ENCODE measurements at regions not wholly inside any gene's neighbourhood (a gene's known extent, or its start where the extent isn't known, plus 50 kb on each side); places are given as distances from the start of the nearest gene placed in this dataset.

DNA sequence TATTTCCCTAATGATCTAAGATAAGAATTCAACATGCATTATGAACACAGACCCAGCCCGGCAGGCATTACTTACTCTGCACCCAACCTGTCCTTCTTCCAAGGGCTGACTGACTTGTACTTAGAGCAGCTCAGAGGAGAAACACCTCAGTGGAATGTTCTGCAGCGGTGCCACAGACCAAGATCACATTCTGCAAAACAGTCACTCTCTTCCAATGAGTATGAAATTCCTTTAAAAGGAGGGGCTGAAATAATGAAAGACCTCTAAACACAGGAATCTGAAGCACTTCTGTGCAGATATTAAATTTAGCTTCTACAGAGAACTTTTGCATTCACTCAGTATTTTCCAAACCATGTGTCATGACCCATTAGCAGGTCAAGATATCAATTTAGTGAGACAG, 172.9 kb downstream of the ZDHHC21 start:
- H2BK12ac ChIP-seq (ENCODE audit: low read depth, low read length), result no peak overlapping the region
- H3K4me3 ChIP-seq (ENCODE audit: extremely low read depth in 1 of 4, insufficient read depth in 2 of 4, low read depth in 3 of 4, low read length in 4 of 4), result no peak overlapping the region
- H3K4ac ChIP-seq (replicated peaks; ENCODE audit: insufficient read length, low read depth, low read length), result no peak overlapping the region
- H4K91ac ChIP-seq (replicated peaks; ENCODE audit: insufficient read length, low read length), result no peak overlapping the region
- H3K36me3 ChIP-seq (ENCODE audit: control insufficient read depth in 2 of 4, insufficient read depth in 4 of 4, low read length in 3 of 4), result no peaks in the 10 kb centered on the region
- H2BK120ac ChIP-seq (replicated peaks; ENCODE audit: low read depth, low read length), result no peak overlapping the region
- no peak overlapping the region for H2BK5ac ChIP-seq (ENCODE audit: low read depth, low read length)
- no peak overlapping the region for H3K23ac ChIP-seq (ENCODE audit: insufficient read length)
- no peaks in the 10 kb centered on the region for H4K20me1 ChIP-seq (replicated peaks in 1 of 2; ENCODE audit: control insufficient read depth in 1 of 2, insufficient read depth in 2 of 2, low read length in 2 of 2)
- H3K23me2 ChIP-seq (ENCODE audit: low read depth, low read length), result no peaks in the 10 kb centered on the region
- no peak overlapping the region for H3K56ac ChIP-seq (replicated peaks; ENCODE audit: insufficient read length, low read depth, low read length)
- no peak overlapping the region for H2BK15ac ChIP-seq (ENCODE audit: low read length)
- H3K9me3 ChIP-seq (ENCODE audit: insufficient read depth in 2 of 2, low read depth in 1 of 2, low read length in 1 of 2), result no peaks in the 10 kb centered on the region
- H3K79me1 ChIP-seq (ENCODE audit: low read depth, low read length), result no peaks in the 10 kb centered on the region
- no peaks in the 10 kb centered on the region for H3K27me3 ChIP-seq (replicated peaks in 1 of 4; ENCODE audit: control insufficient read depth in 3 of 4, extremely low read depth in 1 of 4, insufficient read depth in 3 of 4, low read length in 3 of 4)
- no peak overlapping the region for H3K4me2 ChIP-seq (ENCODE audit: insufficient read depth in 1 of 2, low read depth in 2 of 2, low read length in 2 of 2)
- TF ChIP-seq SUZ12 (IDR thresholded peaks at IDR 0.05; ENCODE audit: low read length), result no peak
- TF ChIP-seq ASH2L (IDR thresholded peaks at IDR 0.05; ENCODE audit: low read length), result no peak
- TF ChIP-seq RXRA (IDR thresholded peaks at IDR 0.05; ENCODE audit: insufficient read depth, low read depth, low read length), result no peak
- no peak for TF ChIP-seq JUN (IDR thresholded peaks at IDR 0.05; ENCODE audit: low read depth, low read length)
- TF ChIP-seq BCL11A (IDR thresholded peaks at IDR 0.05; ENCODE audit: low read depth in 2 of 2, low read length in 2 of 2), result no peak
- TF ChIP-seq CHD1 (IDR thresholded peaks at IDR 0.05; ENCODE audit: low read depth, low read length), result no peak
- no peak for TF ChIP-seq MAFK (IDR thresholded peaks at IDR 0.05; ENCODE audit: low read depth, low read length)
- TF ChIP-seq SIN3A (conservative IDR thresholded peaks at IDR 0.05 in 1 of 2, IDR thresholded peaks at IDR 0.05 in 1 of 2; ENCODE audit: low read depth in 1 of 2, low read length in 2 of 2), result no peak
- no peak for TF ChIP-seq NRF1 (IDR thresholded peaks at IDR 0.05; ENCODE audit: low read depth, low read length)
- no peak for TF ChIP-seq SP1 (IDR thresholded peaks at IDR 0.05; ENCODE audit: low read depth, low read length)
- TF ChIP-seq SP4 (IDR thresholded peaks at IDR 0.05; ENCODE audit: low read length), result no peak
- no peak for TF ChIP-seq BACH1 (IDR thresholded peaks at IDR 0.05; ENCODE audit: low read length)
- no peak for TF ChIP-seq RBBP5 (IDR thresholded peaks at IDR 0.05; ENCODE audit: borderline replicate concordance, low read depth, low read length)
- TF ChIP-seq RFX5 (IDR thresholded peaks at IDR 0.05; ENCODE audit: borderline replicate concordance, low read depth, low read length), result no peak
- no peak overlapping the region for H4K8ac ChIP-seq (ENCODE audit: extremely low read depth, insufficient read depth, low read length)
- no peak overlapping the region for H2AK5ac ChIP-seq (ENCODE audit: low read depth, low read length)
- peaks cover 0 to 15% (median 11%) of the 10 kb centered on the region in 4 experiments; a peak in 6 of 7 replicates for H3K4me1 ChIP-seq (replicated peaks in 1 of 4; ENCODE audit: control insufficient read depth in 3 of 4, insufficient read depth in 4 of 4, low read length in 3 of 4)
- no peaks in the 10 kb centered on the region for H3K79me2 ChIP-seq (ENCODE audit: control insufficient read depth in 1 of 2, insufficient read depth in 2 of 2, low read length in 2 of 2)
- ChIA-PET POLR2A (ENCODE audit: partially characterized antibody) (no interaction called here), CTCF (ENCODE audit: partially characterized antibody) (no interaction called here)
- H3K27ac ChIP-seq (ENCODE audit: low read depth, low read length), result no peak overlapping the region
- FAIRE-seq (no peak), DNase-seq (ENCODE audit: low read depth in 1 of 2, low spot score in 2 of 2) (no peak)
- H2BK20ac ChIP-seq (ENCODE audit: low read length), result no peak overlapping the region
- no peak overlapping the region for H4K5ac ChIP-seq (ENCODE audit: insufficient read length, low read depth, low read length)
- H3K18ac ChIP-seq (ENCODE audit: extremely low read depth, low read length), result no peak overlapping the region
- 93% methylated on average over 2 of the region's 2 CpGs; no CpG with 5 or more reads in 1 of the 2 experiments for WGBS, 2 experiments (ENCODE audit: extremely low coverage in 1 of 2, insufficient coverage in 1 of 2, insufficient read length in 1 of 2, insufficient replicate concordance in 2 of 2, low coverage in 1 of 2, low lambda C conversion rate in 2 of 2, missing lambda C conversion rate in 1 of 2)
- H3K9ac ChIP-seq (replicated peaks in 1 of 4; ENCODE audit: extremely low read depth in 1 of 4, low read depth in 3 of 4, low read length in 3 of 4), result no peak overlapping the region
- H3K14ac ChIP-seq (ENCODE audit: insufficient read length), result no peak overlapping the region
- H2AFZ ChIP-seq (ENCODE audit: low read length), result no peak overlapping the region
